ENCODE measurements at regions not wholly inside any gene's neighbourhood (a gene's known extent, or its start where the extent isn't known, plus 50 kb on each side); places are given as distances from the start of the nearest gene placed in this dataset.

- TF ChIP-seq, protein P1, sequence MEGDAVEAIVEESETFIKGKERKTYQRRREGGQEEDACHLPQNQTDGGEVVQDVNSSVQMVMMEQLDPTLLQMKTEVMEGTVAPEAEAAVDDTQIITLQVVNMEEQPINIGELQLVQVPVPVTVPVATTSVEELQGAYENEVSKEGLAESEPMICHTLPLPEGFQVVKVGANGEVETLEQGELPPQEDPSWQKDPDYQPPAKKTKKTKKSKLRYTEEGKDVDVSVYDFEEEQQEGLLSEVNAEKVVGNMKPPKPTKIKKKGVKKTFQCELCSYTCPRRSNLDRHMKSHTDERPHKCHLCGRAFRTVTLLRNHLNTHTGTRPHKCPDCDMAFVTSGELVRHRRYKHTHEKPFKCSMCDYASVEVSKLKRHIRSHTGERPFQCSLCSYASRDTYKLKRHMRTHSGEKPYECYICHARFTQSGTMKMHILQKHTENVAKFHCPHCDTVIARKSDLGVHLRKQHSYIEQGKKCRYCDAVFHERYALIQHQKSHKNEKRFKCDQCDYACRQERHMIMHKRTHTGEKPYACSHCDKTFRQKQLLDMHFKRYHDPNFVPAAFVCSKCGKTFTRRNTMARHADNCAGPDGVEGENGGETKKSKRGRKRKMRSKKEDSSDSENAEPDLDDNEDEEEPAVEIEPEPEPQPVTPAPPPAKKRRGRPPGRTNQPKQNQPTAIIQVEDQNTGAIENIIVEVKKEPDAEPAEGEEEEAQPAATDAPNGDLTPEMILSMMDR (IDR thresholded peaks at IDR 0.05; ENCODE audit: insufficient read depth, low read depth, low read length), result no peak
- no peak for DNase-seq (ENCODE audit: low read depth)
- H3K4me3 ChIP-seq (ENCODE audit: low read depth, low read length), result no peak overlapping the region
These were observed 361.0 kb upstream of the RUNX1 start for GRCh38 chr21:35410123-35410522.

DNA sequence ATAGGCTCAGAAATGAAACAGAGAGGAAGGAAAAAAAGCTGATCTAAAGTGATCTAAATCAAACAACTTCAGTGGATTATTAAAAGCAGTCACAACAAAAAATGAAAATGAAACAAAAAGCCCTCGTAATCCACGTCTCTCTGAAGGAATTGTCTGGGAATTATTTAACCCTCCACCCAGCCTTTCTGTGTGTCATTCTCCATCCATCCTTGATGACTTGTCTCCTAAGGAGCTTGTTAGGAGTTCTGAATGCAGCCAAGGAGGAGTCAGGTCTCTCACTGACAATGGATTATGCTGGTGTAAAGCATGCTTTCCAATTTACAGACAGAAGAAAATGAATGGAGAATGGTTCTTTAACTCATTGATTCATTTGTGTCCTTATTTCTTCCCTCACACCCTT, 359.3 kb upstream of the RUNX1 start:
- TF ChIP-seq, protein P1 (IDR thresholded peaks at IDR 0.05; ENCODE audit: insufficient read depth, low read depth, low read length), result no peak
- H3K4me3 ChIP-seq (ENCODE audit: low read depth, low read length), result no peak overlapping the region
- DNase-seq (ENCODE audit: low read depth), result peak; percentile 26

- peak; percentile 64 for DNase-seq (ENCODE audit: low read depth)
- TF ChIP-seq, protein P1 (IDR thresholded peaks at IDR 0.05; ENCODE audit: insufficient read depth, low read depth, low read length), result no peak
- no peak overlapping the region for H3K4me3 ChIP-seq (ENCODE audit: low read depth, low read length)
These were observed 357.5 kb upstream of the RUNX1 start for GRCh38 chr21:35406635-35407034.

DNA sequence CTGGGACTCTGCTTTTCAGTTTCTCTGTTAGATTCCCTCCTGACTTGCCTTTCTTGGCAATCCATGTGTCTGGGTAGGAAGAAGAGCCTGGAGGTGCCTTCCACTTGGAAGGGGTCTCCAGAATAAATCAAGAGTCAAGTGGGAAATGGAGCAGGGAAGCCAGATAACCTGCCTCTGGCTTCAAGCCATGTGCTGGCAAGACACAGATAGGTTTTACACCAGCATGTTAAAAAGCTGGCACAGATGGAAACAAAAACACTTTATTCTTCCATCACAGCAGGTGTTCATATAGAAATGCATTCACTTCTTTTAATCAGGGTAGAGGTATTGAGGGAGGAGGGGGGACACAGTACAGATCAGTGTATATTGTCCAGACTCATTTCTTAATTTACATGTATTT, 356.9 kb upstream of the RUNX1 start:
- TF ChIP-seq, protein P1 (IDR thresholded peaks at IDR 0.05; ENCODE audit: insufficient read depth, low read depth, low read length), result no peak
- DNase-seq (ENCODE audit: low read depth), result no peak
- H3K4me3 ChIP-seq (ENCODE audit: low read depth, low read length), result no peak overlapping the region

DNA sequence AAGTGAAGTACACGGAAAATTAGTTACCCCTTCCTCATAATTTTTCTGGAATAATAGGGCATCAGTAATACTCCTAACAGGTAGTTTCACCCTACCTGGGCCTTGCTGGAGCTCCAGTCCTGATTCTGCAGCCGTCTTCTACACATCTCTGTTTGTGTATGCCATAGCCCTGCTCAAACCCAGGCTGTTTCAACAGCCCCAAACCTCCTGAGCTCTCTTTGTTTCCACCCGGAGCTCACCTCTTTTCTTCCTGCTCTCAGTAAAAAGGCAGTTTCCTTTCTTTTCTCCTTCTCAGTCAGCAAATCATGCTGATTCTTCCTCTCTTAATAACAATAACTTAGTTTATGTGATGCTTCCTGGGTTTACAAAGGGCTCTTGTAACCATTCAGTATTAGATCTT, 355.1 kb upstream of the RUNX1 start:
- no peak for DNase-seq (ENCODE audit: low read depth)
- TF ChIP-seq, protein P1 (IDR thresholded peaks at IDR 0.05; ENCODE audit: insufficient read depth, low read depth, low read length), result no peak
- no peak overlapping the region for H3K4me3 ChIP-seq (ENCODE audit: low read depth, low read length)

DNA sequence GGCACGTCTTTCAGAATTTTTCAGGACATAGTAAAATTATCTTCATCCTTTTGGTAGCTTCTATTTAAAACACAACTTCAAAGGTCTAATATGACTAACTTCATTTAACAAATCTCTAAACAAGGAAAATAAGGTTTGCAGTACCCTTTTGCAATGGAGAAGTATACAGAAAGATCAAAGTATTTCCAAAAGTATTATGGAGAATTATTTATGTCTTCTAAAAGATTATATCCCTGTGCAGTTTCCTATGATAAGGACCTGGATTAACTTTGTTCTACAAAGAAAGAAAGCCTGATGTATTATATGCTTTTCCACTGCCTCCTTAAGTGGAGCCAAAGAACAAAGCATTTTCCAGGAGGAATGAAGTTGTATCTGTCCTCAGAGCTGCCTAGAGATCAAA, 353.0 kb upstream of the RUNX1 start:
- no peak for DNase-seq (ENCODE audit: low read depth)
- TF ChIP-seq, protein P1 (IDR thresholded peaks at IDR 0.05; ENCODE audit: insufficient read depth, low read depth, low read length), result no peak
- no peak overlapping the region for H3K4me3 ChIP-seq (ENCODE audit: low read depth, low read length)

DNA sequence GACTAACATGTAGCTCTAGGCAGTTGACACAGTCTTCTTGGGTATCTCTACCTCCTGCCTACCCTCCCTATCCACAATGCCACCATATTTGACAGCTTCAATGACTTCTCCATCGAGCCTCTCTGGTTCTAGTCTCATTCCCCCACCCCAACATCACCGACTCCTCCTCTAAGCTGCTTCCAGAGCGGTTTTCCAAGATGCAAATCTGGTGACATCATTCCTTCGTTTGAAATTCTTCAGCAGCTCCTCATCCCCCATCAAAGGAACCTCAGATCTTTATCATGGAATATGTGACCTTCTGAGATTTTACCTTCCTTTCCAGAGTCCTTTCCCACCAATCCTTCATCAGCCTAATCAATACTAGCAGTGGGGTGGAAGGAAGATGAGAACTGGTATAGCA, 352.4 kb upstream of the RUNX1 start:
- no peak for DNase-seq (ENCODE audit: low read depth)
- TF ChIP-seq, protein P1 (IDR thresholded peaks at IDR 0.05; ENCODE audit: insufficient read depth, low read depth, low read length), result no peak
- no peak overlapping the region for H3K4me3 ChIP-seq (ENCODE audit: low read depth, low read length)

Data from fibroblast of villous mesenchyme (primary cell).